ENCODE measurements at regions not wholly inside any gene's neighbourhood (a gene's known extent, or its start where the extent isn't known, plus 50 kb on each side); places are given as distances from the start of the nearest gene placed in this dataset.

DNA sequence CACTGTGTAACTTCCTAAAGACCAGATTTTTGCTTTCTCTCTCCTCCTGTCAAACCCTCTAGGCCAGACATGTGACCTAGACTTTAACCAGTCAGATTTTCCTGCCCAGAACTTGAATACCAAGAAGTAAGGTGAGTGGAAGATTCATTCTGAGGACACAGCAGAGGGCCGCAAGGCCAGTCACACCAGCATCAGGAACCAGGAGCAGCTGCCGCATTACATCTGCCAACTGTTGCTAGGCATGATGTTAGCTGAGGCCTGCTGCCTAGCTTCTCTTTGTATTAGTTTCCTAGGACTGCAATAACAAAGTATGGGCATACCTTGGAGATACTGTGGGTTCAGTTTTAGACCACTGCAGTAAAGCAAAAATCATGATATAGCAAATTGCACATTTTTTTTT, 101.9 kb upstream of the BMP4 start:
- Mint-ChIP-seq H3K4me3 (no peak overlapping the region), H3K27me3 (no peaks in the 10 kb centered on the region), H3K4me1 (no peaks in the 10 kb centered on the region), H3K9me3 (no peaks in the 10 kb centered on the region), H3K27ac (no peak overlapping the region), H3K36me3 (no peaks in the 10 kb centered on the region)
- CTCF ChIA-PET: no interaction called here
- DNase-seq: no peak

DNA sequence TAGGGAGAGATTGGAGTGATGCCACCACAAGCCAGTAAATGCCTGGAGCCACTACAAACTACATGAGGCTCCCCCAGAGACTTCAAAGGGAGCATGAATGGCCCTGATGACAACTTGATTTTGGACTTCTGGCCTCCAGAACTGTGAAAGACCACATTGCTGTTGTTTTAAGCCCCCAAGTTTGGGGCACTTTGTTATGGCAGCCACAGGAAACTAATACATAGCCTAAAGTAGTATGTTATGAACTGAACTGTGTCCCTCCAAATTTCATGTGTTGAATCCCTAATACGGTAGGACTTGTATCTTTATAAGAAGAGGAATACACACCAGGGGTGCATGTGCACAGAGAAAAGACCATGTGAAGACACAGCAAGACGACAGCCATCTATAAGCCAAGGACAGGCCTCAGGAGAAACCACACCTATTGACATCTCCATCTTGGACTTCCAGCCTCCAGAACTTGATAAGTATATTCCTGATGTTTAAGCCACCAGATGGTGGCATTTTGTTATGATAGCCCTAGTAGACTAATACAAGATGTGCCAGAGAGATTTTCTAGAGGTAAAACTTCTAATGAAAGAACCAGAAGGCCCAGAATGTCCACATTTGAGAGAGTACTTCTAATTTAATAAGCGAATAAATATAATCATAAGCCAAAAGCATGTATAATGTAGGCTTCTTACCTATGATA, 127.1 kb upstream of the BMP4 start:
- Mint-ChIP-seq H3K27me3 (no peaks in the 10 kb centered on the region), H3K36me3 (no peaks in the 10 kb centered on the region), H3K9me3 (no peaks in the 10 kb centered on the region), H3K4me3 (no peak overlapping the region), H3K27ac (no peak overlapping the region), H3K4me1 (no peaks in the 10 kb centered on the region)
- DNase-seq: no peak
- CTCF ChIA-PET: no interaction called here

DNA sequence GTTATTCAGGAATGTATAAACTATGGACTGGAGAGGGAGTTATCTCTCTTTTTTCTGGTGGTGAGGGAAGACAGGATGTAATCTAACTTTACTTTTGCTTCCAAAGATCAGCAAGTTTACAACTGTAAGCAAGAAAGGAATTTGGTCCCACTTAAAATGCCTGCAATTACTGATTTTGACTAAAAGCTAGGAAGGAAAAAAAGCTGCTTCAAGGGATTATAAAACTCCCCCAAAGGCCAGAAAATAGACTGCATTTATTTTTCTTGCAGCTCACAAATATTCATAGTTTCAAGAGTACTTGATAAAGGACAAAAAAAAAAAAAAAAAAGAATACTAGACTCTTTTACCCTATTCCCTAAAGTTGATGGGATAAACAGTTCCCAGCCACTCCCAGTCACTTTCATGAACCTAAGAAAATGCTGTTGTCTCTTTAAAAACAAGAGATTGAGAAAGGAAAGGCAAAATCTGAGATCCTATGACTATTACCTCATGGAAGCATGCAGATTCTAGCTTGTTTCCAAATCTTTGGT, 128.7 kb upstream of the BMP4 start:
- H3K27ac Mint-ChIP-seq: no peak overlapping the region
- no peaks in the 10 kb centered on the region for H3K4me1 Mint-ChIP-seq
- no peak for DNase-seq
- H3K4me3 Mint-ChIP-seq: no peak overlapping the region
- no peaks in the 10 kb centered on the region for H3K27me3 Mint-ChIP-seq
- no peaks in the 10 kb centered on the region for H3K36me3 Mint-ChIP-seq
- H3K9me3 Mint-ChIP-seq: no peaks in the 10 kb centered on the region
- CTCF ChIA-PET: no interaction called here

DNA sequence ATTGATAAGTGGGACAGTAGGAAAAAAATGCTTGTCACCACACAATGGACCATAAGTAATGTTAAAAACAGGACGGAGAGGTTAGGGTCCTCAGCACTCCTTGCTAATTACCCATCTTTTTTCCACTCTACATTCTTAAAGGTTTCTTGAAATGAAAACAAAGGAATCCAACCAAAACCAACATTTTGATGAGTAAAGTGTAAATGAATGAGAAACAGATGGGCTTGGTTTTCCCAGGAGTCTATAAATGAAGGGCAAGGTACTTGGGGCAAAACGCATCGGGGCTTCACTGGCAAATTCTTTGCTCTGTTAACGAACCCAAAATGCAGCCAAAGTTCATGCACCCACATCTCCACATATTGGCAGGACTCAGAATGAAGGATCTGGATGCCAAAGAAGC, 129.2 kb upstream of the BMP4 start:
- Mint-ChIP-seq H3K4me1 (no peaks in the 10 kb centered on the region), H3K27me3 (no peaks in the 10 kb centered on the region), H3K4me3 (no peak overlapping the region), H3K9me3 (no peaks in the 10 kb centered on the region), H3K36me3 (no peaks in the 10 kb centered on the region), H3K27ac (no peak overlapping the region)
- CTCF ChIA-PET: no interaction called here
- no peak for DNase-seq

DNA sequence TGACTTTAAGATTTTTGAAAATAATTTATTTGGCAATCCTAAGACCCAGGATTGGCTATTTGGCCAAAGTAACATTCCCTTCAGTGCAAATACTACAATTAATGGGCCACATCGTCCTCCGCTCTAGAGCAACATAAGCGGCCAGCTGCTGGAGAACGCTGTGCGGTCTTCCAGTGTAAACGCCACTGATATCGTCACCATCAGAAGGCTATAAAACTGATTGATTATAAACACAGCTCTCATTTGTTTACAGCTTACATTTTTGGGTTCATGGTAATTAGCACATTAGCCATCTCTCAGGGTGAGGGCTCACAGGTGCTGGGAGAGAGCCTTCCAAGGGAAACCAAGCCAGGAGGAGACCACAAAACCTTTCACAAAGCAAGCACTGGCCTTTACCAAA, 130.1 kb upstream of the BMP4 start:
- H3K27me3 Mint-ChIP-seq: no peaks in the 10 kb centered on the region
- H3K4me3 Mint-ChIP-seq: no peak overlapping the region
- no peak overlapping the region for H3K27ac Mint-ChIP-seq
- no peaks in the 10 kb centered on the region for H3K4me1 Mint-ChIP-seq
- H3K9me3 Mint-ChIP-seq: no peaks in the 10 kb centered on the region
- no peaks in the 10 kb centered on the region for H3K36me3 Mint-ChIP-seq
- DNase-seq: no peak
- CTCF ChIA-PET: no interaction called here

DNA sequence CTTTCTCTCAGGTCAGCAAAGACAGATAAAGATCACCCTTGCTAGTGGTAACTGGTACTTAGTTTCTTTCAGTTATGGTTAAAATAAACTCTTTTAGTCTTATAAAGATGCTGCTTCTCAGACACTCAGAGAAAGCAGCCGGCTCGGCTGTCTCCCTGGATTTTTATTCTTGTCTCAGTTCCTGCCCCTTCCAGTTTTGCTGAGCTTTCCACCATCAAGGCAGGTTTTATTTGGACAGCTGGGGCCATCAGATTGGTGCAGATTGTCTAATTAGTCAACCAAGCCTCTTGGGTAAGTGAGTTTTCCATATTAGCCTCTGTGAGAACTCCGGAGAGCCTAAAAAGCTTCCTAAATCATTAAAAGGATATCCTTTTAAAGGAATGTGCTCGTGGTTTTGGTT, 130.8 kb upstream of the BMP4 start:
- Mint-ChIP-seq H3K27me3 (no peaks in the 10 kb centered on the region), H3K36me3 (no peaks in the 10 kb centered on the region), H3K9me3 (no peaks in the 10 kb centered on the region), H3K4me3 (no peak overlapping the region), H3K4me1 (no peaks in the 10 kb centered on the region), H3K27ac (no peak overlapping the region)
- CTCF ChIA-PET: no interaction called here
- DNase-seq: no peak

DNA sequence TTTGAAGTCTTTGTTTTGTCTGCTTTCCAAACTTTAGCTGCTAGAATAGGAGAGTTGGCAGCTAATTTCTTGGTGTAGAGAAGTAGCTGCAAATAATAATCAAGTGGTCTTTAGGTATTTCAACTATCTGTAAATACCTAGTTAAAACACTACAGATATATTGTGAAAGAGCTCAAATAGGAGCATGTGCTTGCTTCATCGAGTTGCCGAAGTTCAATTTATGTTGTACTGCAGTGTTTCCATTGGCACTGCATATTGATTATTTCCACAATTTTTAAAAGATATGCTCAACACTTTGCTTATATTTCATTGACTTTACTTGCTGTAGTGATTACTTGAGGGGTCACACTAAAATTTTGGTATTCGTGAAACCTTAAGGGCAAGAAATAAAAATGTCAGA, 131.6 kb upstream of the BMP4 start:
- Mint-ChIP-seq H3K4me1 (no peaks in the 10 kb centered on the region), H3K36me3 (no peaks in the 10 kb centered on the region), H3K9me3 (no peaks in the 10 kb centered on the region), H3K27me3 (no peaks in the 10 kb centered on the region), H3K27ac (no peak overlapping the region), H3K4me3 (no peak overlapping the region)
- CTCF ChIA-PET: no interaction called here
- no peak for DNase-seq

DNA sequence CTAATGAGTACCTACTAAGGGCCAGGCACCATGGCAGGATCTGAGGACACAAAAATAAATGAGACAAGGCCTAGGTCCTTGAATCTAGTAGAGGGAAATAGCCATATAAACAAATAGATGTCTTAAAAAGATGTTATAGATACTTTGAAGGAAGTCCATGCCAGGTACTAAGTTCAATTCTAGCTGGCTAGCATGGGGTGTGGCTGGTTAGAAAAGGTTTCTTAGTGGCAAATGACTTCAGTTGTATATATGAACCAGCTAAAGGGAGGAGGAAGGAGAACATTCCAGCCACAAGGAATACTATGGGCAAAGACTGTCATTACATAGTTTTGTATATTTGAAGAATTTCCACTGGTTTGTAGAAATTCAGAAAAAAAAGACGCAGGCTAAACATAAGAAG, 133.6 kb upstream of the BMP4 start:
- no peak for DNase-seq
- H3K36me3 Mint-ChIP-seq: no peaks in the 10 kb centered on the region
- no peak overlapping the region for H3K4me3 Mint-ChIP-seq
- peaks cover 13% of the 10 kb centered on the region for H3K9me3 Mint-ChIP-seq
- CTCF ChIA-PET: no interaction called here
- H3K4me1 Mint-ChIP-seq: no peaks in the 10 kb centered on the region
- H3K27ac Mint-ChIP-seq: no peak overlapping the region
- H3K27me3 Mint-ChIP-seq: no peaks in the 10 kb centered on the region

DNA sequence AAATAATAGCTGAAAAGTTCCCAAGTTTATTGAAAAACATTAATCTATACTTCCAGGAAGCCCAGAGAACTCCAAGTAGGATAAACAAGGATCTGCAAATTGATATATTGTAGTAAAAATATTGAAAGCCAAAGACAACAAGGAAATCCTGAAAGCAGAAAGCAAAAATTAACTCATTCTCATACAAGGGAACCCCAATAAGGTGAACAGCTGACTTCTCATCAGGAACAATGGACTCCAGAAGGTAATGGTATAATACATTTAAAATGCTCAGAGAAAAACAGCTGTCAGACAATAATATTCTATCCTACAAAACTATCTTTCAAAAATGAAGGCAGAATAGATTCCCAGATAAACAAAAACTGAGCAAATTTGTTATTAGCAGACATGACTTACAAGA, 138.1 kb upstream of the BMP4 start:
- Mint-ChIP-seq H3K4me3 (no peak overlapping the region), H3K9me3 (peaks cover 14% of the 10 kb centered on the region), H3K36me3 (no peaks in the 10 kb centered on the region), H3K27ac (no peak overlapping the region), H3K27me3 (no peaks in the 10 kb centered on the region), H3K4me1 (no peaks in the 10 kb centered on the region)
- CTCF ChIA-PET: interaction anchor here (0.6 kb wide), 1 partner anchor 191 kb away, joined by 3 read pairs; no protein-coding TSS in a partner anchor
- DNase-seq: no peak

DNA sequence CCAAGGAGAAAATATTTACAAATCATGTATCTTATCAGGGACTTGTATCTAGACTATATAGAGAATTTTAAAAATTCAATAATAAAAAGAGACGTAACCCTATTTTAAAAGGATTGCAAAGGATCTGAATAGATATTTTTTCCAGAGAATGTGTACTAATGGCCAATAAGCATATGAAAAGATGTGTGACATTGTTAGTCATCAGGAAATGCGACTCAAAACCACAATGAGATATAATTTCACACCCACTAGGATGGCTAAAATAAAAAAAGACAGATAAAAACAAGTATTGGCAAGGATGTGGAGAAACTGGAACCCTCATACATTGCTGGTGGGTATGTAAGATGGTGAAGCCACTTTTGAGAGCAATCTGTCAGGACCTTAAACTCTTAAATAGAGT, 141.9 kb upstream of the BMP4 start:
- no peak for DNase-seq
- no peaks in the 10 kb centered on the region for H3K36me3 Mint-ChIP-seq
- H3K27me3 Mint-ChIP-seq: no peaks in the 10 kb centered on the region
- no peak overlapping the region for H3K27ac Mint-ChIP-seq
- no peak overlapping the region for H3K4me3 Mint-ChIP-seq
- CTCF ChIA-PET: no interaction called here
- peaks cover 13% of the 10 kb centered on the region for H3K9me3 Mint-ChIP-seq
- no peaks in the 10 kb centered on the region for H3K4me1 Mint-ChIP-seq

DNA sequence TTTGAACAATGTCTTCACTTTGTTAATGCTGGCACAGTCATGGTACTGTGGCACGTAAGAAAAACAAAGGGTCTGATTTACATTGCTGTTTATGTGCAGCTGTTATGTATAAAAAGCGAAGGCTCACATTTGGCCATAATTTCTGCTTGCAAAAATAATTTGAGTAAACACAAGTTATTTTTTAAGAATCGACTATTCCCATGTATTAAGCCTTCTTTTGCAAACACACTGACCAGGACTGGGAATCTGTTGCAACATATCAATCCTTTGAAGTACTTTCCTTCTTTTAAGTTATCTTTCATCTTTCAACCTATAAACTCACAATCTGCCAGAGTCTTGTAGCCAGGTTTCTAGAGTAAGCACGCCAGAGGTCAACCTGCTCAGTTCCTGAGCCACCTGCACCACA, 145.4 kb upstream of the BMP4 start:
- Mint-ChIP-seq H3K27me3 (no peaks in the 10 kb centered on the region), H3K9me3 (no peaks in the 10 kb centered on the region), H3K4me3 (no peak overlapping the region), H3K27ac (no peak overlapping the region), H3K4me1 (no peaks in the 10 kb centered on the region), H3K36me3 (no peaks in the 10 kb centered on the region)
- DNase-seq: no peak
- CTCF ChIA-PET: no interaction called here

DNA sequence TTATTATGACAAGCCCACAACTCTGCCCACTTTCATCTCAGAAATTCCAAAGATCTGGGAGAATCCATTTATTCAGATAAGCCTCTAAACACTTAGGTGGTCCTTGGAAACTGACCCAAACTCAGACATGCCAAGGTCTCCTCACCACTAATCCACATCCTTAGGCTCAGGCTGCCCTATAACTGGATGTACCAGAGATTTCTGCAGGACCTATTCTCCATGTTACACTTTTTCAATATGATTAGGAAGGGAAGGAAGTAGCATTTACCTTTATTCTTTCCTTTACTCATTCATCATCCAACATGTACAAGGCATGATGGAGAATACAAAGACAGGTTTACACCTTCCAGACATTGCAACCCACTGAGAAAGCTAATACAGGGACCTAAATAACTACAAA, 145.9 kb upstream of the BMP4 start:
- Mint-ChIP-seq H3K4me1 (no peaks in the 10 kb centered on the region), H3K36me3 (no peaks in the 10 kb centered on the region), H3K9me3 (no peaks in the 10 kb centered on the region), H3K4me3 (no peak overlapping the region), H3K27me3 (no peaks in the 10 kb centered on the region), H3K27ac (no peak overlapping the region)
- CTCF ChIA-PET: no interaction called here
- DNase-seq: no peak

DNA sequence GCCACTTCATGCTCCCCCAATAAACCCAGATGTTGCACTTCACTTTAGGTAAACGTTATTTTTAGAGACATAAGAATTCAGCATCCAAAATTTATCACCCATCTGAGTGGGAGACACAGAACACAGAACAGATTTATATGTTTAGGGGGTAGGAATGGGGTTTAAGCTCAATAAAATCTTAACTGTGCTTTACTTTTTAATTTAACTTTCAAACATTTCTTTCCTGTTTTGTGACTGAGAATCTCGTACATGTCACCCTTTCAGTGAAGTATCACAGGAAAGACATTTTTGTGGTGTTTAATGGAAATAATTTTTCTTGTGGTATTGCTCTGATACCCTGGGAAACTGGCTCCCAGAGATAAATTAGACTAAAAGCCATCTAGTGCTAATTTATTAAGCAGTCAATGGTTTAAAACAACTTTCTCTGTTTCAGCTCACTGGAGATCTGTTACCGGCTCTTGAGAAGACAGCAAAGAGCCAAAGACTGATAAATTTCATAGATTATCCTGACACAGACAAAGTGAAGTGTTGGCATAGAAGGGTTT, 148.0 kb upstream of the BMP4 start:
- Mint-ChIP-seq H3K4me1 (no peaks in the 10 kb centered on the region), H3K9me3 (no peaks in the 10 kb centered on the region), H3K27me3 (no peaks in the 10 kb centered on the region), H3K4me3 (no peak overlapping the region), H3K27ac (no peak overlapping the region), H3K36me3 (no peaks in the 10 kb centered on the region)
- CTCF ChIA-PET: interaction anchor here (0.5 kb wide), 1 partner anchor 127 kb away, joined by 3 read pairs; no protein-coding TSS in a partner anchor
- DNase-seq: no peak

DNA sequence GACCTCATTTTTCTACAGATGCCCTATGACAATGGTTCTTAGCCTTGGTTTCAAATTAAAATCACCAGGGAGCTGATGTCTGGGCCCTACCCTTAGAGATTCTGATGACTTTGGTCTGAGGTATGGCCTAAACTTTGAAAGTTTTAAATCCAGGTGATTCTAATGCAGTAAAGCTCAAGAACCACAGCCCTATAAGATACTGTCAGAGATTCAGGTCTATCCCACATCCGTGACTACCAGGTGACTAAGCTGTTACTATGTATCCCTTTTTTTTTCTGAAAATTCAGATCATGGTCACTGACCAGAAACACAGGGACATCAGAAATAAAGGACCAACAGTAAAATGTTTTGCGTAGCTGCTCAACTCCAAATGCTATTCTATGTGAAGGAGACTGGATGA, 148.8 kb upstream of the BMP4 start:
- Mint-ChIP-seq H3K27me3 (no peaks in the 10 kb centered on the region), H3K4me3 (no peak overlapping the region), H3K27ac (no peak overlapping the region), H3K9me3 (no peaks in the 10 kb centered on the region), H3K4me1 (no peaks in the 10 kb centered on the region), H3K36me3 (no peaks in the 10 kb centered on the region)
- DNase-seq: no peak
- CTCF ChIA-PET: interaction anchor here (0.5 kb wide), 1 partner anchor 128 kb away, joined by 3 read pairs; no protein-coding TSS in a partner anchor

DNA sequence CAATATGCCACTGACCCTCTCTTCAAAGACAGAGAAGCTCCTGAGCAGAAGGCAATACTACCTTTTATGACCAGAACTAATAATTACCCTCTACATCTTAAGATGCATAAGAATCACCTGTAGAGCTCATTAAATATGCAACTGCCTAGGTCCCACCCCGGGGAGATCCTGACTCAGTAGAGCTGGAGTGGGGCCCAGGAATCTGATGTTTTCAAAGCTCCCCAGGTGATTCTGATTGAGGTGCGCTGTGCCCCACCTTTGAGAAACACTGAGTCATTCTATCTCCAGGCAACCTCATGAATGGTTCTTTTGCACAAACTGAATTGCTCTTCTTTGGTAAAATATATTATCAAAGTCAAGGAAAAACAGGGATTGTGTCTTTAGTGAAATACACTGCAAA, 149.3 kb upstream of the BMP4 start:
- Mint-ChIP-seq H3K9me3 (no peaks in the 10 kb centered on the region), H3K4me1 (no peaks in the 10 kb centered on the region), H3K4me3 (no peak overlapping the region), H3K27ac (no peak overlapping the region), H3K36me3 (no peaks in the 10 kb centered on the region), H3K27me3 (no peaks in the 10 kb centered on the region)
- no peak for DNase-seq
- CTCF ChIA-PET: no interaction called here

Data from activated naive CD4-positive, alpha-beta T cell treated with anti-CD3 and anti-CD28 coated beads, Interleukin-2, amount 10 ng/mL, durations not matched to agents 7 days and 5 days (primary cell).